ENCODE measurements at regions not wholly inside any gene's neighbourhood (a gene's known extent, or its start where the extent isn't known, plus 50 kb on each side); places are given as distances from the start of the nearest gene placed in this dataset.

DNA sequence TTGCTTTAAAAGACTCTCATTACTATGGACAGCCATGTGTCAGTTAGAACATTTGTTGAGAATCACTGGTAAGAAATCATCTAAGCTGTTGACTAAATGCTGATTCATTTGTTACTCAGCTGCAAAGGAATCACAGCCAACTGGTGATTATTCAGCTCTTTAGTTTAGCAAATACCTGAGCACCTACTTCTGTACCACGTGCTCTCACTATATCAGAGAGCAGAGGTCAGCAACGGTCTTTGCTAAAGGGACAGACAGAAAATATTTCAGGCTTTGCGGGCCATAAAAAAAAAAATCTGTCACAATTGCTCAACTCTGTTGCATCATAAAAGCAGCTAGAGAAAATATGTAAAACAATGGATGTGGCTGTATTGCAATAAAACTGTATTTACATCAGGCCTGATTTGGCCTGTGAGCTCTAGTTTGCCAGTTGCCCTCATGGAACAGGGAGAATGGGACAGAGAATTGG lies 377.6 kb downstream of the DNAH5 start:
- TF ChIP-seq, protein P1, sequence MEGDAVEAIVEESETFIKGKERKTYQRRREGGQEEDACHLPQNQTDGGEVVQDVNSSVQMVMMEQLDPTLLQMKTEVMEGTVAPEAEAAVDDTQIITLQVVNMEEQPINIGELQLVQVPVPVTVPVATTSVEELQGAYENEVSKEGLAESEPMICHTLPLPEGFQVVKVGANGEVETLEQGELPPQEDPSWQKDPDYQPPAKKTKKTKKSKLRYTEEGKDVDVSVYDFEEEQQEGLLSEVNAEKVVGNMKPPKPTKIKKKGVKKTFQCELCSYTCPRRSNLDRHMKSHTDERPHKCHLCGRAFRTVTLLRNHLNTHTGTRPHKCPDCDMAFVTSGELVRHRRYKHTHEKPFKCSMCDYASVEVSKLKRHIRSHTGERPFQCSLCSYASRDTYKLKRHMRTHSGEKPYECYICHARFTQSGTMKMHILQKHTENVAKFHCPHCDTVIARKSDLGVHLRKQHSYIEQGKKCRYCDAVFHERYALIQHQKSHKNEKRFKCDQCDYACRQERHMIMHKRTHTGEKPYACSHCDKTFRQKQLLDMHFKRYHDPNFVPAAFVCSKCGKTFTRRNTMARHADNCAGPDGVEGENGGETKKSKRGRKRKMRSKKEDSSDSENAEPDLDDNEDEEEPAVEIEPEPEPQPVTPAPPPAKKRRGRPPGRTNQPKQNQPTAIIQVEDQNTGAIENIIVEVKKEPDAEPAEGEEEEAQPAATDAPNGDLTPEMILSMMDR (conservative IDR thresholded peaks at IDR 0.05) = no peak
- no peak for TF ChIP-seq ZFX (IDR thresholded peaks at IDR 0.05)
